HepG2 (cell line): ENCODE measurements at regions not wholly inside any gene's neighbourhood (a gene's known extent, or its start where the extent isn't known, plus 50 kb on each side); places are given as distances from the start of the nearest gene placed in this dataset.

Source experiments
- BCL6 ChIP-seq: IDR thresholded peaks from 2 replicates; pipeline ENCODE4 v1.6.1; 2016; ENCODE audit warnings: missing genetic modification reagents, missing compliant biosample characterization
- CEBPG ChIP-seq: IDR thresholded peaks from 2 replicates; pipeline ENCODE4 v1.6.1; 2016
- DDIT3 ChIP-seq: sonication (generic); formaldehyde crosslinking; IDR thresholded peaks from 2 replicates; pipeline ENCODE4 v1.4.0; 2020; ENCODE audit warnings: mild to moderate bottlenecking, missing genetic modification reagents
- DRAP1 ChIP-seq: IDR thresholded peaks from 2 replicates; pipeline ENCODE4 v1.6.1; 2016; ENCODE audit warnings: missing genetic modification reagents, missing compliant biosample characterization
- KAT8 ChIP-seq: IDR thresholded peaks from 2 replicates; pipeline ENCODE4 v1.6.1; 2016; ENCODE audit warnings: missing genetic modification reagents, missing compliant biosample characterization
- KDM5B ChIP-seq: sonication (generic); formaldehyde crosslinking; IDR thresholded peaks from 2 replicates; pipeline ENCODE4 v1.4.0; 2020; ENCODE audit warnings: missing genetic modification reagents, mild to moderate bottlenecking, borderline replicate concordance
- NR2F6 ChIP-seq, 2 experiments: IDR thresholded peaks; 2 replicates each; pipeline ENCODE4 v1.6.1; 2016; ENCODE audit warnings: antibody characterized with exemption in 1 of 2, mild to moderate bottlenecking in 1 of 2
- RARA ChIP-seq: IDR thresholded peaks from 2 replicates; pipeline ENCODE4 v1.6.1; 2016; ENCODE audit warnings: missing genetic modification reagents, missing compliant biosample characterization
- SCMH1 ChIP-seq: sonication (generic); formaldehyde crosslinking; IDR thresholded peaks from 2 replicates; pipeline ENCODE4 v1.9.0; 2021; ENCODE audit warnings: missing genetic modification reagents, mild to moderate bottlenecking, borderline replicate concordance
- SKI ChIP-seq: fragments of 450-650 bp; IDR thresholded peaks from one replicate; pipeline ENCODE4 v1.6.1; 2018; ENCODE audit warnings: mild to moderate bottlenecking; ENCODE audit not compliant: partially characterized antibody
- TAF15 ChIP-seq: fragments of 200-400 bp; formaldehyde crosslinking; IDR thresholded peaks from one replicate; pipeline ENCODE4 v1.6.1; 2018; ENCODE audit warnings: mild to moderate bottlenecking, low read depth, low read length; ENCODE audit not compliant: poor library complexity, severe bottlenecking
- YEATS2 ChIP-seq: sonication (generic); formaldehyde crosslinking; IDR thresholded peaks from 2 replicates; pipeline ENCODE4 v1.4.0; 2020; ENCODE audit warnings: missing genetic modification reagents, borderline replicate concordance
- ZFP1 ChIP-seq: IDR thresholded peaks from 2 replicates; pipeline ENCODE4 v1.6.1; 2016
- ZMYM4 ChIP-seq: sonication (generic); formaldehyde crosslinking; IDR thresholded peaks from 2 replicates; pipeline ENCODE4 v1.8.1; 2023; ENCODE audit warnings: mild to moderate bottlenecking, missing genetic modification reagents
- ZNF232 ChIP-seq: sonication (generic); formaldehyde crosslinking; IDR thresholded peaks from 2 replicates; pipeline ENCODE4 v1.4.0; 2020; ENCODE audit warnings: missing genetic modification reagents, borderline replicate concordance
- ZNF552 ChIP-seq: sonication (generic); formaldehyde crosslinking; IDR thresholded peaks from 2 replicates; pipeline ENCODE4 v1.9.0; 2022; ENCODE audit warnings: missing genetic modification reagents, mild to moderate bottlenecking, borderline replicate concordance
- TF ChIP-seq, protein P1 (sequence below): sonication (generic); formaldehyde crosslinking; IDR thresholded peaks from 2 replicates; pipeline ENCODE4 v1.4.0; 2020; ENCODE audit warnings: missing genetic modification reagents
- TF ChIP-seq, protein P2 (sequence below): sonication (generic); formaldehyde crosslinking; IDR thresholded peaks from 2 replicates; pipeline ENCODE4 v1.5.0; 2020; ENCODE audit warnings: missing genetic modification reagents
- TF ChIP-seq, protein P3 (sequence below): sonication (generic); formaldehyde crosslinking; IDR thresholded peaks from 2 replicates; pipeline ENCODE4 v1.4.0; 2020; ENCODE audit warnings: mild to moderate bottlenecking, missing genetic modification reagents
- TF ChIP-seq, protein P4 (sequence below): sonication (generic); formaldehyde crosslinking; IDR thresholded peaks from 2 replicates; pipeline ENCODE4 v1.4.0; 2020; ENCODE audit warnings: missing genetic modification reagents, borderline replicate concordance

- TF ChIP-seq, protein P1, sequence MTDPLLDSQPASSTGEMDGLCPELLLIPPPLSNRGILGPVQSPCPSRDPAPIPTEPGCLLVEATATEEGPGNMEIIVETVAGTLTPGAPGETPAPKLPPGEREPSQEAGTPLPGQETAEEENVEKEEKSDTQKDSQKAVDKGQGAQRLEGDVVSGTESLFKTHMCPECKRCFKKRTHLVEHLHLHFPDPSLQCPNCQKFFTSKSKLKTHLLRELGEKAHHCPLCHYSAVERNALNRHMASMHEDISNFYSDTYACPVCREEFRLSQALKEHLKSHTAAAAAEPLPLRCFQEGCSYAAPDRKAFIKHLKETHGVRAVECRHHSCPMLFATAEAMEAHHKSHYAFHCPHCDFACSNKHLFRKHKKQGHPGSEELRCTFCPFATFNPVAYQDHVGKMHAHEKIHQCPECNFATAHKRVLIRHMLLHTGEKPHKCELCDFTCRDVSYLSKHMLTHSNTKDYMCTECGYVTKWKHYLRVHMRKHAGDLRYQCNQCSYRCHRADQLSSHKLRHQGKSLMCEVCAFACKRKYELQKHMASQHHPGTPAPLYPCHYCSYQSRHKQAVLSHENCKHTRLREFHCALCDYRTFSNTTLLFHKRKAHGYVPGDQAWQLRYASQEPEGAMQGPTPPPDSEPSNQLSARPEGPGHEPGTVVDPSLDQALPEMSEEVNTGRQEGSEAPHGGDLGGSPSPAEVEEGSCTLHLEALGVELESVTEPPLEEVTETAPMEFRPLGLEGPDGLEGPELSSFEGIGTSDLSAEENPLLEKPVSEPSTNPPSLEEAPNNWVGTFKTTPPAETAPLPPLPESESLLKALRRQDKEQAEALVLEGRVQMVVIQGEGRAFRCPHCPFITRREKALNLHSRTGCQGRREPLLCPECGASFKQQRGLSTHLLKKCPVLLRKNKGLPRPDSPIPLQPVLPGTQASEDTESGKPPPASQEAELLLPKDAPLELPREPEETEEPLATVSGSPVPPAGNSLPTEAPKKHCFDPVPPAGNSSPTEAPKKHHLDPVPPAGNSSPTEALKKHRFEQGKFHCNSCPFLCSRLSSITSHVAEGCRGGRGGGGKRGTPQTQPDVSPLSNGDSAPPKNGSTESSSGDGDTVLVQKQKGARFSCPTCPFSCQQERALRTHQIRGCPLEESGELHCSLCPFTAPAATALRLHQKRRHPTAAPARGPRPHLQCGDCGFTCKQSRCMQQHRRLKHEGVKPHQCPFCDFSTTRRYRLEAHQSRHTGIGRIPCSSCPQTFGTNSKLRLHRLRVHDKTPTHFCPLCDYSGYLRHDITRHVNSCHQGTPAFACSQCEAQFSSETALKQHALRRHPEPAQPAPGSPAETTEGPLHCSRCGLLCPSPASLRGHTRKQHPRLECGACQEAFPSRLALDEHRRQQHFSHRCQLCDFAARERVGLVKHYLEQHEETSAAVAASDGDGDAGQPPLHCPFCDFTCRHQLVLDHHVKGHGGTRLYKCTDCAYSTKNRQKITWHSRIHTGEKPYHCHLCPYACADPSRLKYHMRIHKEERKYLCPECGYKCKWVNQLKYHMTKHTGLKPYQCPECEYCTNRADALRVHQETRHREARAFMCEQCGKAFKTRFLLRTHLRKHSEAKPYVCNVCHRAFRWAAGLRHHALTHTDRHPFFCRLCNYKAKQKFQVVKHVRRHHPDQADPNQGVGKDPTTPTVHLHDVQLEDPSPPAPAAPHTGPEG (CRISPR knock-in tag): peak; percentile 71; the same call in 1 of the 2 replicates
- TF ChIP-seq, protein P2, sequence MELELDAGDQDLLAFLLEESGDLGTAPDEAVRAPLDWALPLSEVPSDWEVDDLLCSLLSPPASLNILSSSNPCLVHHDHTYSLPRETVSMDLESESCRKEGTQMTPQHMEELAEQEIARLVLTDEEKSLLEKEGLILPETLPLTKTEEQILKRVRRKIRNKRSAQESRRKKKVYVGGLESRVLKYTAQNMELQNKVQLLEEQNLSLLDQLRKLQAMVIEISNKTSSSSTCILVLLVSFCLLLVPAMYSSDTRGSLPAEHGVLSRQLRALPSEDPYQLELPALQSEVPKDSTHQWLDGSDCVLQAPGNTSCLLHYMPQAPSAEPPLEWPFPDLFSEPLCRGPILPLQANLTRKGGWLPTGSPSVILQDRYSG (CRISPR knock-in tag): peak; percentile 31; the same call in 1 of the 2 replicates
- TF ChIP-seq CEBPG: peak; percentile 85
- TF ChIP-seq DRAP1 (CRISPR knock-in tag): no peak
- TF ChIP-seq ZNF232 (CRISPR knock-in tag): no peak
- TF ChIP-seq KDM5B (CRISPR knock-in tag): no peak; the same call in 1 of the 2 replicates
- TF ChIP-seq BCL6 (CRISPR knock-in tag): peak; percentile 94
- no peak for TF ChIP-seq ZNF552 (CRISPR knock-in tag)
- TF ChIP-seq, protein P3, sequence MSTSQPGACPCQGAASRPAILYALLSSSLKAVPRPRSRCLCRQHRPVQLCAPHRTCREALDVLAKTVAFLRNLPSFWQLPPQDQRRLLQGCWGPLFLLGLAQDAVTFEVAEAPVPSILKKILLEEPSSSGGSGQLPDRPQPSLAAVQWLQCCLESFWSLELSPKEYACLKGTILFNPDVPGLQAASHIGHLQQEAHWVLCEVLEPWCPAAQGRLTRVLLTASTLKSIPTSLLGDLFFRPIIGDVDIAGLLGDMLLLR (CRISPR knock-in tag): 0 out of 2 replicates have a peak, but pooled peaks have one; percentile 18
- TF ChIP-seq TAF15: no peak
- TF ChIP-seq SKI: peak; percentile 93
- TF ChIP-seq DDIT3 (CRISPR knock-in tag): no peak
- TF ChIP-seq, protein P4, sequence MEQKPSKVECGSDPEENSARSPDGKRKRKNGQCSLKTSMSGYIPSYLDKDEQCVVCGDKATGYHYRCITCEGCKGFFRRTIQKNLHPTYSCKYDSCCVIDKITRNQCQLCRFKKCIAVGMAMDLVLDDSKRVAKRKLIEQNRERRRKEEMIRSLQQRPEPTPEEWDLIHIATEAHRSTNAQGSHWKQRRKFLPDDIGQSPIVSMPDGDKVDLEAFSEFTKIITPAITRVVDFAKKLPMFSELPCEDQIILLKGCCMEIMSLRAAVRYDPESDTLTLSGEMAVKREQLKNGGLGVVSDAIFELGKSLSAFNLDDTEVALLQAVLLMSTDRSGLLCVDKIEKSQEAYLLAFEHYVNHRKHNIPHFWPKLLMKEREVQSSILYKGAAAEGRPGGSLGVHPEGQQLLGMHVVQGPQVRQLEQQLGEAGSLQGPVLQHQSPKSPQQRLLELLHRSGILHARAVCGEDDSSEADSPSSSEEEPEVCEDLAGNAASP: peak; percentile 64; the same call in 1 of the 2 replicates
- peak; percentile 47; the same call in 1 of the 2 replicates for TF ChIP-seq KAT8 (CRISPR knock-in tag)
- peak; percentile 34; the same call in 1 of the 2 replicates for TF ChIP-seq ZMYM4 (CRISPR knock-in tag)
- TF ChIP-seq ZFP1 (CRISPR knock-in tag): peak; percentile 15; the same call in 1 of the 2 replicates
- peak; percentile 82 for TF ChIP-seq RARA (CRISPR knock-in tag)
- no peak for TF ChIP-seq NR2F6 (IDR thresholded peaks at IDR 0.05)
- TF ChIP-seq NR2F6 (CRISPR knock-in tag; IDR thresholded peaks at IDR 0.05): peak; percentile 71; the same call in 1 of the 2 replicates
- TF ChIP-seq SCMH1: no peak
- TF ChIP-seq YEATS2: 0 out of 2 replicates have a peak, but pooled peaks have one; percentile 40
These were observed 136.5 kb upstream of the ABCA1 start (continued) for GRCh38 chr9:105064248-105065097.
